8988T (cell line): ENCODE measurements at regions not wholly inside any gene's neighbourhood (a gene's known extent, or its start where the extent isn't known, plus 50 kb on each side); places are given as distances from the start of the nearest gene placed in this dataset.
"Not testable (repeated sequence)": the region's sequence is repeated elsewhere in the genome, so short reads cannot be mapped to it uniquely, and the experiment has no call there.

Experiments
- DNase-seq: peaks from one replicate; pipeline ENCODE4 v3.0.0; 2011

GRCh38 chr7:156050636-156051569 is 238.6 kb upstream of the SHH start:
- DNase-seq: no peak

- no peak for DNase-seq
Measured at GRCh38 chr7:156049366-156049765, 237.1 kb upstream of the SHH start.

- DNase-seq: no peak
Measured at GRCh38 chr7:156046031-156046560, 233.8 kb upstream of the SHH start.

GRCh38 chr7:156043416-156044178 is 231.3 kb upstream of the SHH start:
- DNase-seq: no peak

- no peak for DNase-seq
Measured at GRCh38 chr7:156041398-156041797, 229.1 kb upstream of the SHH start.

- no peak for DNase-seq
Measured at GRCh38 chr7:156039971-156040677, 227.9 kb upstream of the SHH start.

- DNase-seq: no peak
Measured at GRCh38 chr7:156039194-156039593, 226.9 kb upstream of the SHH start.

GRCh38 chr7:156038345-156038744 is 226.1 kb upstream of the SHH start:
- no peak for DNase-seq

- DNase-seq: no peak
Measured at GRCh38 chr7:156036153-156036552, 223.9 kb upstream of the SHH start.

GRCh38 chr7:156035387-156035786 is 223.1 kb upstream of the SHH start:
- not testable (repeated sequence) for DNase-seq

GRCh38 chr7:156034397-156034796 is 222.1 kb upstream of the SHH start:
- no peak for DNase-seq

- DNase-seq: no peak
Measured at GRCh38 chr7:156032973-156033372, 220.7 kb upstream of the SHH start.

- DNase-seq: no peak
Measured at GRCh38 chr7:156031679-156032478, 219.6 kb upstream of the SHH start.

- no peak for DNase-seq
Measured at GRCh38 chr7:156029460-156030007, 217.3 kb upstream of the SHH start.

GRCh38 chr7:156028521-156028920 is 216.3 kb upstream of the SHH start:
- no peak for DNase-seq

GRCh38 chr7:156027821-156028220 is 215.6 kb upstream of the SHH start:
- DNase-seq: no peak

GRCh38 chr7:156026603-156027002 is 214.3 kb upstream of the SHH start:
- DNase-seq: no peak

- no peak for DNase-seq
Measured at GRCh38 chr7:156026076-156026600, 213.9 kb upstream of the SHH start.

GRCh38 chr7:156025675-156026074 is 213.4 kb upstream of the SHH start:
- no peak for DNase-seq

GRCh38 chr7:156024201-156024600 is 211.9 kb upstream of the SHH start:
- no peak for DNase-seq
